Smooth muscle cell (in vitro differentiated cells): ENCODE measurements at regions not wholly inside any gene's neighbourhood (a gene's known extent, or its start where the extent isn't known, plus 50 kb on each side); places are given as distances from the start of the nearest gene placed in this dataset.

Experiments
- DNase-seq: peaks from one replicate; lab custom pipeline; 2025; ENCODE audit not compliant: unreplicated experiment; lab: John Stamatoyannopoulos, UW
- H2AFZ ChIP-seq: fragments of 200-600 bp; sonication (generic); 2 replicates; pipeline ENCODE4 v1.6.0; 2016; ENCODE audit warnings: antibody characterized with exemption, low read depth, mild to moderate bottlenecking
- H3F3A ChIP-seq: fragments of 200-600 bp; sonication (generic); 2 replicates; pipeline ENCODE4 v1.6.0; 2017; ENCODE audit warnings: antibody characterized with exemption, low read depth
- H3K27ac ChIP-seq: fragments of 200-600 bp; sonication (generic); 2 replicates; pipeline ENCODE4 v1.5.1; 2016; ENCODE audit warnings: low read depth, mild to moderate bottlenecking
- H3K27me3 ChIP-seq: fragments of 200-600 bp; sonication (generic); 2 replicates; pipeline ENCODE4 v1.6.1; 2016; ENCODE audit warnings: low read depth, mild to moderate bottlenecking
- H3K36me3 ChIP-seq: fragments of 200-600 bp; sonication (generic); 2 replicates; pipeline ENCODE4 v1.5.1; 2016; ENCODE audit warnings: low read depth
- H3K4me1 ChIP-seq: fragments of 200-600 bp; sonication (generic); 2 replicates; pipeline ENCODE4 v1.5.1; 2016; ENCODE audit warnings: low read depth
- H3K4me2 ChIP-seq: fragments of 200-600 bp; sonication (generic); 2 replicates; pipeline ENCODE4 v1.6.0; 2016; ENCODE audit warnings: mild to moderate bottlenecking
- H3K4me3 ChIP-seq: fragments of 200-600 bp; sonication (generic); 2 replicates; pipeline ENCODE4 v1.5.1; 2016; ENCODE audit warnings: mild to moderate bottlenecking
- H3K79me2 ChIP-seq: fragments of 200-600 bp; sonication (generic); 2 replicates; pipeline ENCODE4 v1.6.0; 2016; ENCODE audit warnings: low read depth, mild to moderate bottlenecking
- H3K9ac ChIP-seq: fragments of 200-600 bp; sonication (generic); 2 replicates; pipeline ENCODE4 v1.6.0; 2016; ENCODE audit warnings: low read depth
- H3K9me3 ChIP-seq: fragments of 200-600 bp; sonication (generic); replicated peaks from 2 replicates; pipeline ENCODE4 v1.5.1; 2016; ENCODE audit warnings: low read depth
- H4K20me1 ChIP-seq: fragments of 200-600 bp; sonication (generic); 2 replicates; pipeline ENCODE4 v1.6.0; 2016; ENCODE audit warnings: low read depth
- WGBS: methylation state at CpG from one replicate; pipeline ENCODE4 v1.1.7; 2016; ENCODE audit warnings: low lambda C conversion rate; 5-methylcytosine and 5-hydroxymethylcytosine counted together
- TF ChIP-seq, protein P1 (sequence below): fragments of 200-600 bp; sonication (generic); IDR thresholded peaks from 2 replicates; pipeline ENCODE4 v1.5.1; 2017; ENCODE audit warnings: borderline replicate concordance, mild to moderate bottlenecking, antibody characterized with exemption; ENCODE audit not compliant: insufficient read depth, poor library complexity, severe bottlenecking

DNA sequence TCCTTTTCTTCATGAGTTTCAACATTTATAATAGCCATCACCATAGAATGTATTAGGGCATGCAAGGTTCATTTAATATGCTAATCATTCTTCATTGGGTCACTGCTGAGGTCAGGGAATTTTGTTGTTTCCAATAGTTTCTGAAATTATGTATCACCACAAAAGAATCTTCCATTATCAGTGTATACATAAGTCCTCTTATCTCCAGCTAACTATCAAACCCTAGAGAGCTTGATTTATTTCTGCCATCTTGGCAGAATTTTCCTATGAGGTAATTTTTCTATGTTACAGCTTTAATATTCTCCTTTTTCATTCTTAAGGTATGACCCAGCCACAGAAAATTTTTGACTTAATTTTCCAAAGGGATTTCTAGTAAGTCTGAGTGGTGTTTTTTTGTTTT lies 415.0 kb upstream of the SLITRK1 start:
- Histone ChIP-seq H3K4me2 (no peak overlapping the region), H3K9me3 (no peaks in the 10 kb centered on the region), H3K27ac (no peak overlapping the region), H3K4me3 (no peak overlapping the region), H2AFZ (no peak overlapping the region), H3K9ac (no peak overlapping the region), H3K36me3 (no peaks in the 10 kb centered on the region), H3K27me3 (no peaks in the 10 kb centered on the region), H3F3A (no peaks in the 10 kb centered on the region), H4K20me1 (no peaks in the 10 kb centered on the region), H3K79me2 (no peaks in the 10 kb centered on the region), H3K4me1 (no peaks in the 10 kb centered on the region)
- TF ChIP-seq, protein P1, sequence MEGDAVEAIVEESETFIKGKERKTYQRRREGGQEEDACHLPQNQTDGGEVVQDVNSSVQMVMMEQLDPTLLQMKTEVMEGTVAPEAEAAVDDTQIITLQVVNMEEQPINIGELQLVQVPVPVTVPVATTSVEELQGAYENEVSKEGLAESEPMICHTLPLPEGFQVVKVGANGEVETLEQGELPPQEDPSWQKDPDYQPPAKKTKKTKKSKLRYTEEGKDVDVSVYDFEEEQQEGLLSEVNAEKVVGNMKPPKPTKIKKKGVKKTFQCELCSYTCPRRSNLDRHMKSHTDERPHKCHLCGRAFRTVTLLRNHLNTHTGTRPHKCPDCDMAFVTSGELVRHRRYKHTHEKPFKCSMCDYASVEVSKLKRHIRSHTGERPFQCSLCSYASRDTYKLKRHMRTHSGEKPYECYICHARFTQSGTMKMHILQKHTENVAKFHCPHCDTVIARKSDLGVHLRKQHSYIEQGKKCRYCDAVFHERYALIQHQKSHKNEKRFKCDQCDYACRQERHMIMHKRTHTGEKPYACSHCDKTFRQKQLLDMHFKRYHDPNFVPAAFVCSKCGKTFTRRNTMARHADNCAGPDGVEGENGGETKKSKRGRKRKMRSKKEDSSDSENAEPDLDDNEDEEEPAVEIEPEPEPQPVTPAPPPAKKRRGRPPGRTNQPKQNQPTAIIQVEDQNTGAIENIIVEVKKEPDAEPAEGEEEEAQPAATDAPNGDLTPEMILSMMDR: no peak
- DNase-seq: no peak

DNA sequence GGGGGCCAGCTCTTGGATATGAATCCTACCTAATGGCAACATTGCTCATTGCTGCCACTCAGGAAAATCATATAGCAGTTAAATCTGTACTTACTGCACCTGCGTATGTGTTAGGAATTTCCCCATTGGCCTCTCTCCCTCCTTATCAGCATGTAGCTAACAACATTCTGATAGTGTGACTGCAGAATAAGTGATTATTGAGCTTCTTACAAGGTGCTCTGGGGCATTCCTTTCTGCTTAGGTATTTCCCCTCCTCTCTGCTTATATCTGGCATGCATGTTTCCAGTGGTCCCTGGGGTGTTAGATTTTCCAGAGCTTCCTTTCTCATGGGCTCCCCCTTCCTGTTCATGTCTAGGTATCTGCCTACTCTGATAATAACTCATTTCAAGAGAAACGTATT lies 414.1 kb upstream of the SLITRK1 start:
- TF ChIP-seq, protein P1: no peak
- no peak overlapping the region for H3K4me2 ChIP-seq
- H3F3A ChIP-seq: no peaks in the 10 kb centered on the region
- H3K27me3 ChIP-seq: no peaks in the 10 kb centered on the region
- H2AFZ ChIP-seq: no peak overlapping the region
- no peaks in the 10 kb centered on the region for H3K9me3 ChIP-seq
- no peak overlapping the region for H3K27ac ChIP-seq
- WGBS: 85% methylated on average over 2 of the region's 2 CpGs
- H3K36me3 ChIP-seq: no peaks in the 10 kb centered on the region
- no peak for DNase-seq
- no peaks in the 10 kb centered on the region for H3K4me1 ChIP-seq
- H3K4me3 ChIP-seq: no peak overlapping the region
- H3K9ac ChIP-seq: no peak overlapping the region
- H4K20me1 ChIP-seq: no peaks in the 10 kb centered on the region
- H3K79me2 ChIP-seq: no peaks in the 10 kb centered on the region

DNA sequence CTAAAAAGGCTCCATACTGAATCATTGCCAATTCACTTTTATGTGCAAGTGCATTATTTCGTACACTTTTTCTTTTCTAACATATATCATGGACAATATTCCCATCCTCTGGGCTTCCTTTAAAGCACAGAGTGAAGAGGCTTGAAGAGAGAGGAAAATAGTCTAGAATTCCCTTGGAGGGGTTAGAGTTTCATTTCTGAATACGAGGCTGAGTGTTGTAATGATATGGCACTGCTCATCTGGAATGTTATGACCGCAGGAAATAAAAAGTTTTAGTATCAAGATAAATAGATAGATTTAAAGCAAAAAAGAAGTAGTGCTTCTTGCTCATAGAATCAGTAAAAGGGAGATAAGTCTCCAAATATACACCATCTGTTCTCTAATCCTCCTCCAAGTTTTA lies 412.3 kb upstream of the SLITRK1 start:
- WGBS: 91% methylated on average over 3 of the region's 3 CpGs

DNA sequence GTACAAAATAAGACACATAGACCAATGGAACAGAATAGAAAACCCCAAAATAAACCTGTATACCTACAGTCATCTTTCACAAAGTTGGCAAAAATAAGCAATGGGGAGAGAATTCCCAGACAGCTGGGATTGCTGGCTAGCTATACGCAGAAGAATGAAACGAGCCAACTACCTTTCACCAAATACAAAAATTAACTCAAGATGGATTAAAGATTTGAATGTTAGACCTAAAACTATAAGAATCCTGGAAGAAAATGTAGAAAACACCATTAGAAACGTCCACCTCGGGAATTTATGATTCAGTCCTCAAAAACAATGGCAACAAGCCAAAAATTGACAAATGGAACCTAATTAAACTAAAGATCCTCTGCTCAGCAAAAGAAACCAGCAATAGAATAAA lies 408.1 kb upstream of the SLITRK1 start:
- H4K20me1 ChIP-seq: no peaks in the 10 kb centered on the region
- no peak overlapping the region for H3K27ac ChIP-seq
- no peak overlapping the region for H2AFZ ChIP-seq
- H3K9ac ChIP-seq: no peak overlapping the region
- H3K4me3 ChIP-seq: no peak overlapping the region
- no peaks in the 10 kb centered on the region for H3K79me2 ChIP-seq
- WGBS: 91% methylated on average over 4 of the region's 4 CpGs
- no peaks in the 10 kb centered on the region for H3F3A ChIP-seq
- no peak overlapping the region for H3K4me2 ChIP-seq
- TF ChIP-seq, protein P1: no peak
- no peaks in the 10 kb centered on the region for H3K36me3 ChIP-seq
- no peak for DNase-seq
- H3K9me3 ChIP-seq: no peaks in the 10 kb centered on the region
- H3K4me1 ChIP-seq: no peaks in the 10 kb centered on the region
- H3K27me3 ChIP-seq: no peaks in the 10 kb centered on the region

More for the DNA sequence above, 412.3 kb upstream of the SLITRK1 start:
- no peak overlapping the region for H3K9ac ChIP-seq
- no peaks in the 10 kb centered on the region for H3F3A ChIP-seq
- no peaks in the 10 kb centered on the region for H3K36me3 ChIP-seq
- H3K4me1 ChIP-seq: no peaks in the 10 kb centered on the region
- no peak overlapping the region for H3K4me3 ChIP-seq
- no peaks in the 10 kb centered on the region for H3K9me3 ChIP-seq
- DNase-seq: no peak
- H4K20me1 ChIP-seq: no peaks in the 10 kb centered on the region
- no peaks in the 10 kb centered on the region for H3K79me2 ChIP-seq
- H3K27ac ChIP-seq: no peak overlapping the region
- TF ChIP-seq, protein P1: no peak
- H3K27me3 ChIP-seq: no peaks in the 10 kb centered on the region
- H3K4me2 ChIP-seq: no peak overlapping the region
- no peak overlapping the region for H2AFZ ChIP-seq
